ENCODE measurements at regions not wholly inside any gene's neighbourhood (a gene's known extent, or its start where the extent isn't known, plus 50 kb on each side); places are given as distances from the start of the nearest gene placed in this dataset.

GRCh38 chrX:13257223-13258051 lies 62.4 kb downstream of the ATXN3L start:
- FAIRE-seq, result peak; percentile 89
- no peak; the same call in 1 of the 2 replicates for TF ChIP-seq POLR2AphosphoS5 (IDR thresholded peaks at IDR 0.05; ENCODE audit: low read depth, low read length)
- TF ChIP-seq POLR2A (IDR thresholded peaks at IDR 0.05; ENCODE audit: low read depth, low read length), result no peak; the same call in 1 of the 2 replicates
- TF ChIP-seq PAX5 (IDR thresholded peaks at IDR 0.05; ENCODE audit: insufficient read depth, low read length, severe bottlenecking), result no peak
- no peak for TF ChIP-seq SPI1 (IDR thresholded peaks at IDR 0.05; ENCODE audit: low read depth, low read length)
- no peak for TF ChIP-seq POU2F2 (IDR thresholded peaks at IDR 0.05; ENCODE audit: low read depth, low read length)
- no peak for TF ChIP-seq TAF1 (IDR thresholded peaks at IDR 0.05; ENCODE audit: low read depth, low read length)
- DNase-seq (ENCODE audit: insufficient read length, low spot score), result no peak

GRCh38 chrX:13256603-13257002 lies 63.2 kb downstream of the ATXN3L start:
- TF ChIP-seq PAX5 (IDR thresholded peaks at IDR 0.05; ENCODE audit: insufficient read depth, low read length, severe bottlenecking) (no peak), POLR2A (IDR thresholded peaks at IDR 0.05; ENCODE audit: low read depth, low read length) (no peak), TAF1 (IDR thresholded peaks at IDR 0.05; ENCODE audit: low read depth, low read length) (no peak), POLR2AphosphoS5 (IDR thresholded peaks at IDR 0.05; ENCODE audit: low read depth, low read length) (no peak), SPI1 (IDR thresholded peaks at IDR 0.05; ENCODE audit: low read depth, low read length) (no peak), POU2F2 (IDR thresholded peaks at IDR 0.05; ENCODE audit: low read depth, low read length) (no peak)
- FAIRE-seq (peak; percentile 95), DNase-seq (ENCODE audit: insufficient read length, low spot score) (no peak)

- FAIRE-seq (no peak), DNase-seq (ENCODE audit: insufficient read length, low spot score) (no peak)
- TF ChIP-seq POU2F2 (IDR thresholded peaks at IDR 0.05; ENCODE audit: low read depth, low read length), result no peak
- no peak for TF ChIP-seq SPI1 (IDR thresholded peaks at IDR 0.05; ENCODE audit: low read depth, low read length)
- TF ChIP-seq POLR2AphosphoS5 (IDR thresholded peaks at IDR 0.05; ENCODE audit: low read depth, low read length), result no peak
- no peak for TF ChIP-seq PAX5 (IDR thresholded peaks at IDR 0.05; ENCODE audit: insufficient read depth, low read length, severe bottlenecking)
- TF ChIP-seq TAF1 (IDR thresholded peaks at IDR 0.05; ENCODE audit: low read depth, low read length), result no peak
- TF ChIP-seq POLR2A (IDR thresholded peaks at IDR 0.05; ENCODE audit: low read depth, low read length), result no peak
These were observed 65.0 kb downstream of the ATXN3L start for GRCh38 chrX:13254870-13255269.

- DNase-seq (ENCODE audit: insufficient read length, low spot score) (no peak), FAIRE-seq (peak; percentile 99)
- TF ChIP-seq POU2F2 (IDR thresholded peaks at IDR 0.05; ENCODE audit: low read depth, low read length) (no peak), POLR2A (IDR thresholded peaks at IDR 0.05; ENCODE audit: low read depth, low read length) (peak; percentile 39; the same call in 1 of the 2 replicates), TAF1 (IDR thresholded peaks at IDR 0.05; ENCODE audit: low read depth, low read length) (no peak), PAX5 (IDR thresholded peaks at IDR 0.05; ENCODE audit: insufficient read depth, low read length, severe bottlenecking) (no peak), SPI1 (IDR thresholded peaks at IDR 0.05; ENCODE audit: low read depth, low read length) (no peak)
These were observed 65.6 kb downstream of the ATXN3L start for GRCh38 chrX:13254076-13254785.

GRCh38 chrX:13253223-13253622 lies 66.6 kb downstream of the ATXN3L start:
- DNase-seq (ENCODE audit: insufficient read length, low spot score) (no peak), FAIRE-seq (no peak)
- TF ChIP-seq SPI1 (IDR thresholded peaks at IDR 0.05; ENCODE audit: low read depth, low read length) (no peak), PAX5 (IDR thresholded peaks at IDR 0.05; ENCODE audit: insufficient read depth, low read length, severe bottlenecking) (peak; percentile 54)

GRCh38 chrX:13252726-13253125 lies 67.1 kb downstream of the ATXN3L start:
- DNase-seq (ENCODE audit: insufficient read length, low spot score) (no peak), FAIRE-seq (no peak)
- TF ChIP-seq POLR2A (IDR thresholded peaks at IDR 0.05; ENCODE audit: low read depth, low read length) (no peak), POLR2AphosphoS5 (IDR thresholded peaks at IDR 0.05; ENCODE audit: low read depth, low read length) (no peak), TAF1 (IDR thresholded peaks at IDR 0.05; ENCODE audit: low read depth, low read length) (no peak), SPI1 (IDR thresholded peaks at IDR 0.05; ENCODE audit: low read depth, low read length) (no peak), POU2F2 (IDR thresholded peaks at IDR 0.05; ENCODE audit: low read depth, low read length) (no peak), PAX5 (IDR thresholded peaks at IDR 0.05; ENCODE audit: insufficient read depth, low read length, severe bottlenecking) (no peak)

- FAIRE-seq, result peak; percentile 91
- DNase-seq (ENCODE audit: insufficient read length, low spot score), result no peak
- TF ChIP-seq POU2F2 (IDR thresholded peaks at IDR 0.05; ENCODE audit: low read depth, low read length) (no peak), PAX5 (IDR thresholded peaks at IDR 0.05; ENCODE audit: insufficient read depth, low read length, severe bottlenecking) (no peak), POLR2AphosphoS5 (IDR thresholded peaks at IDR 0.05; ENCODE audit: low read depth, low read length) (no peak), POLR2A (IDR thresholded peaks at IDR 0.05; ENCODE audit: low read depth, low read length) (no peak), SPI1 (IDR thresholded peaks at IDR 0.05; ENCODE audit: low read depth, low read length) (no peak; the same call in 1 of the 2 replicates), TAF1 (IDR thresholded peaks at IDR 0.05; ENCODE audit: low read depth, low read length) (no peak)
These were observed 68.8 kb downstream of the ATXN3L start for GRCh38 chrX:13250826-13251580.

GRCh38 chrX:13248867-13249486 lies 70.9 kb downstream of the ATXN3L start:
- FAIRE-seq (peak; percentile 67), DNase-seq (ENCODE audit: insufficient read length, low spot score) (no peak)
- TF ChIP-seq PAX5 (IDR thresholded peaks at IDR 0.05; ENCODE audit: insufficient read depth, low read length, severe bottlenecking) (no peak), TAF1 (IDR thresholded peaks at IDR 0.05; ENCODE audit: low read depth, low read length) (no peak), POLR2AphosphoS5 (IDR thresholded peaks at IDR 0.05; ENCODE audit: low read depth, low read length) (no peak), POU2F2 (IDR thresholded peaks at IDR 0.05; ENCODE audit: low read depth, low read length) (no peak), SPI1 (IDR thresholded peaks at IDR 0.05; ENCODE audit: low read depth, low read length) (no peak), POLR2A (IDR thresholded peaks at IDR 0.05; ENCODE audit: low read depth, low read length) (no peak)

Measured in GM12891 (cell line).